GM23338 (cell line): ENCODE measurements at regions not wholly inside any gene's neighbourhood (a gene's known extent, or its start where the extent isn't known, plus 50 kb on each side); places are given as distances from the start of the nearest gene placed in this dataset.

Source experiments
- ATAC-seq: fragments of 200-7000 bp; cut with Tn5 transposase; 3 replicates; pipeline ENCODE4 v1.9.1; 2020
- DNase-seq: peaks from one replicate; pipeline ENCODE4 v3.0.0-alpha.2; 2015; ENCODE audit warnings: low spot score
- H2AFZ ChIP-seq: fragments of 200-600 bp; sonication (generic); 2 replicates; pipeline ENCODE4 v1.8.0; 2016; ENCODE audit warnings: antibody characterized with exemption, mild to moderate bottlenecking, moderate library complexity
- H3F3A ChIP-seq: fragments of 200-600 bp; sonication (generic); replicated peaks from 2 replicates; pipeline ENCODE4 v1.8.0; 2017; ENCODE audit warnings: antibody characterized with exemption, mixed run types, low read depth
- H3K27ac ChIP-seq: fragments of 200-600 bp; sonication (generic); 2 replicates; pipeline ENCODE4 v1.6.1; 2016; ENCODE audit warnings: low read depth
- H3K27me3 ChIP-seq: fragments of 200-600 bp; sonication (generic); 2 replicates; pipeline ENCODE4 v1.8.0; 2016; ENCODE audit warnings: mild to moderate bottlenecking, mixed run types, moderate library complexity; ENCODE audit not compliant: insufficient read depth
- H3K36me3 ChIP-seq: fragments of 200-600 bp; sonication (generic); 2 replicates; pipeline ENCODE4 v1.8.0; 2016; ENCODE audit warnings: mild to moderate bottlenecking; ENCODE audit not compliant: insufficient read depth
- H3K4me1 ChIP-seq: fragments of 200-600 bp; sonication (generic); 2 replicates; pipeline ENCODE4 v1.8.0; 2016; ENCODE audit warnings: mild to moderate bottlenecking, moderate library complexity; ENCODE audit not compliant: insufficient read depth
- H3K4me2 ChIP-seq: fragments of 200-600 bp; sonication (generic); 2 replicates; pipeline ENCODE4 v1.7.1; 2017; ENCODE audit warnings: mixed run types
- H3K4me3 ChIP-seq: fragments of 200-600 bp; sonication (generic); 2 replicates; pipeline ENCODE4 v1.6.1; 2016; ENCODE audit warnings: mixed run types
- H3K79me2 ChIP-seq: fragments of 200-600 bp; sonication (generic); replicated peaks from 2 replicates; pipeline ENCODE4 v1.8.0; 2017; ENCODE audit warnings: mild to moderate bottlenecking; ENCODE audit not compliant: insufficient read depth
- H3K9me2 ChIP-seq: fragments of 200-600 bp; sonication (generic); 2 replicates; pipeline ENCODE4 v1.8.0; 2017; ENCODE audit not compliant: insufficient read depth
- H4K20me1 ChIP-seq: fragments of 200-600 bp; sonication (generic); replicated peaks from 2 replicates; pipeline ENCODE4 v1.8.0; 2017; ENCODE audit warnings: mild to moderate bottlenecking; ENCODE audit not compliant: insufficient read depth
- H3K27ac Mint-ChIP-seq: 2 replicates; pipeline ENCODE4 v1.8.0; 2020; ENCODE audit warnings: inconsistent platforms, mild to moderate bottlenecking, moderate library complexity, mixed read lengths
- H3K27me3 Mint-ChIP-seq: 3 replicates; pipeline ENCODE4 v1.8.0; 2022; ENCODE audit warnings: low read depth, mild to moderate bottlenecking, moderate library complexity, mixed read lengths, inconsistent platforms; ENCODE audit not compliant: insufficient read depth, poor library complexity
- H3K36me3 Mint-ChIP-seq: 3 replicates; pipeline ENCODE4 v1.8.0; 2021; ENCODE audit warnings: low read depth, mild to moderate bottlenecking, inconsistent platforms, moderate library complexity, mixed read lengths
- H3K4me1 Mint-ChIP-seq: 3 replicates; pipeline ENCODE4 v1.8.0; 2020; ENCODE audit warnings: mild to moderate bottlenecking, inconsistent platforms, mixed read lengths
- H3K4me3 Mint-ChIP-seq: 3 replicates; pipeline ENCODE4 v1.8.0; 2021; ENCODE audit warnings: moderate library complexity, mild to moderate bottlenecking, inconsistent platforms, mixed read lengths
- H3K9me3 Mint-ChIP-seq: 3 replicates; pipeline ENCODE4 v1.8.0; 2020; ENCODE audit warnings: moderate library complexity, mild to moderate bottlenecking, inconsistent platforms, mixed read lengths
- CTCF ChIP-seq, 2 experiments: fragments of 200-600 bp in 1 of 2; sonication (generic) in 1 of 2; conservative IDR thresholded peaks; 2 replicates each; pipeline versions ENCODE4 v1.5.1 to v1.6.1; 2016 to 2017; ENCODE audit warnings: antibody characterized with exemption in 2 of 2, low read depth in 2 of 2, mild to moderate bottlenecking in 2 of 2, moderate library complexity in 1 of 2
- ETS1 ChIP-seq: IDR thresholded peaks from 2 replicates; pipeline ENCODE4 v1.6.1; 2016; ENCODE audit warnings: antibody characterized with exemption
- EZH2 ChIP-seq: fragments of 200-600 bp; sonication (generic); IDR thresholded peaks from one replicate; pipeline ENCODE4 v1.8.0; 2017; ENCODE audit warnings: antibody characterized with exemption, mild to moderate bottlenecking, low read depth; ENCODE audit not compliant: unreplicated experiment
- EZH2phosphoT487 ChIP-seq: fragments of 200-600 bp; sonication (generic); IDR thresholded peaks from one replicate; pipeline ENCODE4 v1.8.1; 2018; ENCODE audit warnings: antibody characterized with exemption; ENCODE audit not compliant: unreplicated experiment
- JUNB ChIP-seq: IDR thresholded peaks from one replicate; pipeline ENCODE4 v1.6.1; 2016; ENCODE audit warnings: antibody characterized with exemption; ENCODE audit not compliant: unreplicated experiment
- POLR2AphosphoS5 ChIP-seq: IDR thresholded peaks from 2 replicates; pipeline ENCODE4 v1.6.1; 2016; ENCODE audit warnings: antibody characterized with exemption, low read depth
- TF ChIP-seq, protein P1 (sequence below): fragments of 250-450 bp; sonication (Bioruptor Pico); IDR thresholded peaks from 2 replicates; pipeline ENCODE4 v1.5.0; 2020; ENCODE audit warnings: mild to moderate bottlenecking, moderate library complexity

DNA sequence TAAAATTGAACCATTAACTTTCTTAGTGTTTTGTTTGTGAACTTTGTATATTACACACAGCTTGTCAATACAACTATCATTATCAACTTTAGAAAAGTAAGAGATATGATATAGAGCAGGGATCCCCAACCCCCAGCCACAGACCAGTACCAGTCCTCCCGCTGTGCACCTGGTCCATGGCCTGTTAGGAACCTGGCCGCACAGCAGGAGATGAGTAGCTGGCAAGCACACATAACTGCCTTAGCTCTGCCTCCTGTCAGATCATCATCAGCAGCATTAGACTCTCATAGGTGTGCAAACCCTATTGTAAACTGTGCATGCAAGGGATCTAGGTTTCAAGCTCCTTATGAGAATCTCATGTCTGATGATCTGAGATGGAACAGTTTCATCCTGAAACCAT, 491.0 kb upstream of the NXPH2 start:
- no peaks in the 10 kb centered on the region for H3F3A ChIP-seq
- no peak overlapping the region for H3K4me3 ChIP-seq
- no peaks in the 10 kb centered on the region for H3K9me3 Mint-ChIP-seq
- no peaks in the 10 kb centered on the region for H3K79me2 ChIP-seq
- H3K27me3 ChIP-seq, result no peaks in the 10 kb centered on the region
- H4K20me1 ChIP-seq, result no peaks in the 10 kb centered on the region
- no peak overlapping the region for H3K4me3 Mint-ChIP-seq
- no peak overlapping the region for H3K4me2 ChIP-seq
- no peaks in the 10 kb centered on the region for H3K36me3 ChIP-seq
- peak; percentile 41; the same call in 2 of the 3 replicates for ATAC-seq
- H3K27ac ChIP-seq, result no peak overlapping the region
- peaks cover 16% of the 10 kb centered on the region; the same call in 2 of the 3 replicates for H3K4me1 Mint-ChIP-seq
- no peaks in the 10 kb centered on the region for H3K27me3 Mint-ChIP-seq
- TF ChIP-seq, protein P1, sequence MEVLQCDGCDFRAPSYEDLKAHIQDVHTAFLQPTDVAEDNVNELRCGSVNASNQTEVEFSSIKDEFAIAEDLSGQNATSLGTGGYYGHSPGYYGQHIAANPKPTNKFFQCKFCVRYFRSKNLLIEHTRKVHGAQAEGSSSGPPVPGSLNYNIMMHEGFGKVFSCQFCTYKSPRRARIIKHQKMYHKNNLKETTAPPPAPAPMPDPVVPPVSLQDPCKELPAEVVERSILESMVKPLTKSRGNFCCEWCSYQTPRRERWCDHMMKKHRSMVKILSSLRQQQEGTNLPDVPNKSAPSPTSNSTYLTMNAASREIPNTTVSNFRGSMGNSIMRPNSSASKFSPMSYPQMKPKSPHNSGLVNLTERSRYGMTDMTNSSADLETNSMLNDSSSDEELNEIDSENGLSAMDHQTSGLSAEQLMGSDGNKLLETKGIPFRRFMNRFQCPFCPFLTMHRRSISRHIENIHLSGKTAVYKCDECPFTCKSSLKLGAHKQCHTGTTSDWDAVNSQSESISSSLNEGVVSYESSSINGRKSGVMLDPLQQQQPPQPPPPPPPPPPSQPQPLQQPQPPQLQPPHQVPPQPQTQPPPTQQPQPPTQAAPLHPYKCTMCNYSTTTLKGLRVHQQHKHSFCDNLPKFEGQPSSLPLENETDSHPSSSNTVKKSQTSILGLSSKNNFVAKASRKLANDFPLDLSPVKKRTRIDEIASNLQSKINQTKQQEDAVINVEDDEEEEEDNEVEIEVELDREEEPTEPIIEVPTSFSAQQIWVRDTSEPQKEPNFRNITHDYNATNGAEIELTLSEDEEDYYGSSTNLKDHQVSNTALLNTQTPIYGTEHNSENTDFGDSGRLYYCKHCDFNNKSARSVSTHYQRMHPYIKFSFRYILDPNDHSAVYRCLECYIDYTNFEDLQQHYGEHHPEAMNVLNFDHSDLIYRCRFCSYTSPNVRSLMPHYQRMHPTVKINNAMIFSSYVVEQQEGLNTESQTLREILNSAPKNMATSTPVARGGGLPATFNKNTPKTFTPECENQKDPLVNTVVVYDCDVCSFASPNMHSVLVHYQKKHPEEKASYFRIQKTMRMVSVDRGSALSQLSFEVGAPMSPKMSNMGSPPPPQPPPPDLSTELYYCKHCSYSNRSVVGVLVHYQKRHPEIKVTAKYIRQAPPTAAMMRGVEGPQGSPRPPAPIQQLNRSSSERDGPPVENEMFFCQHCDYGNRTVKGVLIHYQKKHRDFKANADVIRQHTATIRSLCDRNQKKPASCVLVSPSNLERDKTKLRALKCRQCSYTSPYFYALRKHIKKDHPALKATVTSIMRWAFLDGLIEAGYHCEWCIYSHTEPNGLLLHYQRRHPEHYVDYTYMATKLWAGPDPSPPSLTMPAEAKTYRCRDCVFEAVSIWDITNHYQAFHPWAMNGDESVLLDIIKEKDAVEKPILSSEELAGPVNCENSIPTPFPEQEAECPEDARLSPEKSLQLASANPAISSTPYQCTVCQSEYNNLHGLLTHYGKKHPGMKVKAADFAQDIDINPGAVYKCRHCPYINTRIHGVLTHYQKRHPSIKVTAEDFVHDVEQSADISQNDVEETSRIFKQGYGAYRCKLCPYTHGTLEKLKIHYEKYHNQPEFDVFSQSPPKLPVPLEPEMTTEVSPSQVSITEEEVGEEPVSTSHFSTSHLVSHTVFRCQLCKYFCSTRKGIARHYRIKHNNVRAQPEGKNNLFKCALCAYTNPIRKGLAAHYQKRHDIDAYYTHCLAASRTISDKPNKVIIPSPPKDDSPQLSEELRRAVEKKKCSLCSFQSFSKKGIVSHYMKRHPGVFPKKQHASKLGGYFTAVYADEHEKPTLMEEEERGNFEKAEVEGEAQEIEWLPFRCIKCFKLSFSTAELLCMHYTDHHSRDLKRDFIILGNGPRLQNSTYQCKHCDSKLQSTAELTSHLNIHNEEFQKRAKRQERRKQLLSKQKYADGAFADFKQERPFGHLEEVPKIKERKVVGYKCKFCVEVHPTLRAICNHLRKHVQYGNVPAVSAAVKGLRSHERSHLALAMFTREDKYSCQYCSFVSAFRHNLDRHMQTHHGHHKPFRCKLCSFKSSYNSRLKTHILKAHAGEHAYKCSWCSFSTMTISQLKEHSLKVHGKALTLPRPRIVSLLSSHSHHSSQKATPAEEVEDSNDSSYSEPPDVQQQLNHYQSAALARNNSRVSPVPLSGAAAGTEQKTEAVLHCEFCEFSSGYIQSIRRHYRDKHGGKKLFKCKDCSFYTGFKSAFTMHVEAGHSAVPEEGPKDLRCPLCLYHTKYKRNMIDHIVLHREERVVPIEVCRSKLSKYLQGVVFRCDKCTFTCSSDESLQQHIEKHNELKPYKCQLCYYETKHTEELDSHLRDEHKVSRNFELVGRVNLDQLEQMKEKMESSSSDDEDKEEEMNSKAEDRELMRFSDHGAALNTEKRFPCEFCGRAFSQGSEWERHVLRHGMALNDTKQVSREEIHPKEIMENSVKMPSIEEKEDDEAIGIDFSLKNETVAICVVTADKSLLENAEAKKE (CRISPR knock-in tag), result no peak
- TF ChIP-seq ETS1, result no peak
- no peak overlapping the region for H3K27ac Mint-ChIP-seq
- no peak overlapping the region for H2AFZ ChIP-seq
- no peaks in the 10 kb centered on the region for H3K9me2 ChIP-seq
- H3K4me1 ChIP-seq, result 0 out of 2 replicates have a peak, but pooled peaks cover 5% of the 10 kb centered on the region
- DNase-seq, result peak; percentile 6
- no peaks in the 10 kb centered on the region for H3K36me3 Mint-ChIP-seq

GRCh38 chr2:139260052-139260430, 479.9 kb upstream of the NXPH2 start:
- Mint-ChIP-seq H3K4me1 (no peaks in the 10 kb centered on the region), H3K27ac (no peak overlapping the region), H3K9me3 (no peaks in the 10 kb centered on the region), H3K4me3 (no peak overlapping the region), H3K27me3 (no peaks in the 10 kb centered on the region), H3K36me3 (no peaks in the 10 kb centered on the region)
- Histone ChIP-seq H2AFZ (no peak overlapping the region), H4K20me1 (no peaks in the 10 kb centered on the region), H3F3A (no peaks in the 10 kb centered on the region), H3K79me2 (no peaks in the 10 kb centered on the region), H3K4me1 (no peaks in the 10 kb centered on the region), H3K9me2 (no peaks in the 10 kb centered on the region), H3K27me3 (no peaks in the 10 kb centered on the region), H3K4me3 (no peak overlapping the region), H3K36me3 (no peaks in the 10 kb centered on the region), H3K4me2 (no peak overlapping the region), H3K27ac (no peak overlapping the region)
- ATAC-seq, result no peak; the same call in 2 of the 3 replicates
- DNase-seq, result no peak
- TF ChIP-seq POLR2AphosphoS5 (no peak), EZH2phosphoT487 (no peak), EZH2 (no peak), CTCF (conservative IDR thresholded peaks at IDR 0.05; ENCODE audit: low read depth in 2 of 2) (no peak), JUNB (no peak)
